Astrocyte of the hippocampus (primary cell): ENCODE measurements at regions not wholly inside any gene's neighbourhood (a gene's known extent, or its start where the extent isn't known, plus 50 kb on each side); places are given as distances from the start of the nearest gene placed in this dataset.
"Not testable (repeated sequence)": the region's sequence is repeated elsewhere in the genome, so short reads cannot be mapped to it uniquely, and the experiment has no call there.

ENCODE experiments used
- DNase-seq: peaks from one replicate; pipeline ENCODE4 v3.0.0; 2011; ENCODE audit warnings: low read depth, low spot score

GRCh38 chr2:222760301-222760897, 88.9 kb downstream of the MOGAT1 start:
- DNase-seq = no peak

- no peak for DNase-seq
Observed at GRCh38 chr2:222761888-222762287, 90.4 kb downstream of the MOGAT1 start.

- DNase-seq = no peak
Observed at GRCh38 chr2:222762342-222762741, 90.9 kb downstream of the MOGAT1 start.

- not testable (repeated sequence) for DNase-seq
Observed at GRCh38 chr2:222765883-222766282, 94.4 kb downstream of the MOGAT1 start.

- DNase-seq = not testable (repeated sequence)
Observed at GRCh38 chr2:222768019-222768418, 92.8 kb upstream of the ACSL3 start.

- DNase-seq = no peak
Observed at GRCh38 chr2:222769446-222769845, 91.4 kb upstream of the ACSL3 start.

- no peak for DNase-seq
Observed at GRCh38 chr2:222769941-222770340, 90.9 kb upstream of the ACSL3 start.

GRCh38 chr2:222771832-222772231, 89.0 kb upstream of the ACSL3 start:
- DNase-seq = no peak

GRCh38 chr2:222774941-222775340, 85.9 kb upstream of the ACSL3 start:
- no peak for DNase-seq

- DNase-seq = no peak
Observed at GRCh38 chr2:222776792-222777191, 84.0 kb upstream of the ACSL3 start.

GRCh38 chr2:222778400-222778799, 82.4 kb upstream of the ACSL3 start:
- no peak for DNase-seq

GRCh38 chr2:222779145-222779832, 81.5 kb upstream of the ACSL3 start:
- DNase-seq = no peak

- DNase-seq = no peak
Observed at GRCh38 chr2:222780051-222780450, 80.8 kb upstream of the ACSL3 start.

- no peak for DNase-seq
Observed at GRCh38 chr2:222782201-222782730, 78.6 kb upstream of the ACSL3 start.

GRCh38 chr2:222783592-222783991, 77.2 kb upstream of the ACSL3 start:
- DNase-seq = no peak

GRCh38 chr2:222790932-222791331, 69.9 kb upstream of the ACSL3 start:
- no peak for DNase-seq

- peak; percentile 56 for DNase-seq
Observed at GRCh38 chr2:222792001-222792611, 68.7 kb upstream of the ACSL3 start.

GRCh38 chr2:222794585-222795449, 66.0 kb upstream of the ACSL3 start:
- DNase-seq = no peak

- no peak for DNase-seq
Observed at GRCh38 chr2:222795450-222796357, 65.1 kb upstream of the ACSL3 start.

- DNase-seq = peak; percentile 16
Observed at GRCh38 chr2:222796413-222797103, 64.3 kb upstream of the ACSL3 start.
